K562 (cell line): ENCODE measurements at regions not wholly inside any gene's neighbourhood (a gene's known extent, or its start where the extent isn't known, plus 50 kb on each side); places are given as distances from the start of the nearest gene placed in this dataset.
A peak's percentile ranks its signal among the peaks of the same experiment; 100 is the strongest.

Experiments
- ATAC-seq: fragments of 200-7000 bp; cut with Tn5 transposase; 3 replicates; pipeline ENCODE4 v1.9.1; 2020; ENCODE audit warnings: moderate library complexity
- BruUV-seq: library from RNA; stranded (reverse); fragments of 400-500 nt; replicated peaks from 2 replicates; lab custom pipeline; 2021; lab: Mats Ljungman, UMichigan
- CTCF ChIA-PET: fragments of 300-600 bp; formaldehyde crosslinking; extraction: SDS; loops from one replicate; lab custom pipeline; 2021; ENCODE audit warnings: low intra/inter-chr PET ratio; lab: Yijun Ruan, JAX
- POLR2A ChIA-PET: fragments of 300-600, 350-650 bp; sonication (Branson Sonifier 250); formaldehyde crosslinking; extraction: SDS; loops from one replicate; lab custom pipeline; 2021; ENCODE audit warnings: antibody characterized with exemption, inconsistent platforms; lab: Yijun Ruan, JAX
- DNase-seq, 4 experiments: peaks; one replicate each; pipeline versions ENCODE4 v3.0.0 to v3.0.0-alpha.2; 2011 to 2018; ENCODE audit warnings: low spot score in 3 of 4, mixed read lengths in 3 of 4; ENCODE audit errors: extremely low read depth in 1 of 4
- FAIRE-seq: peaks from 2 replicates; lab custom pipeline; 2011; peaks lifted over from hg19 to GRCh38; lab: Jason Lieb, UNC
- H2AFZ ChIP-seq: 2 replicates; pipeline ENCODE4 v1.6.0; 2011; ENCODE audit warnings: low read depth, low read length, control low read depth, inconsistent platforms
- H3K27ac ChIP-seq: fragments of 200-600 bp; 3 replicates; pipeline ENCODE4 v1.8.0; 2011; ENCODE audit warnings: low read depth, mild to moderate bottlenecking, control low read depth, inconsistent platforms, low read length, moderate library complexity, mixed read lengths; ENCODE audit errors: extremely low read depth
- H3K27me3 ChIP-seq, 2 experiments: fragments of 300-600 bp in 1 of 2; 2 replicates in 1 of 2; 3 replicates in 1 of 2; pipeline versions ENCODE4 v1.6.0 to v1.8.0; 2011; ENCODE audit warnings: inconsistent platforms in 2 of 2, low read length in 2 of 2, mild to moderate bottlenecking in 1 of 2, mixed read lengths in 1 of 2, moderate library complexity in 1 of 2; ENCODE audit not compliant: control insufficient read depth in 2 of 2, insufficient read depth in 2 of 2
- H3K36me3 ChIP-seq: fragments of 300-600 bp; 3 replicates; pipeline ENCODE4 v1.8.0; 2011; ENCODE audit warnings: mild to moderate bottlenecking, low read length, inconsistent platforms; ENCODE audit not compliant: control insufficient read depth, insufficient read depth
- H3K4me1 ChIP-seq, 2 experiments: fragments of 200-600 bp in 1 of 2; replicated peaks in 1 of 2; 2 replicates in 1 of 2; 3 replicates in 1 of 2; pipeline versions ENCODE4 v1.5.1 to v1.8.0; 2011; ENCODE audit warnings: inconsistent platforms in 2 of 2, low read length in 2 of 2, mild to moderate bottlenecking in 1 of 2, mixed read lengths in 1 of 2, moderate library complexity in 1 of 2; ENCODE audit not compliant: control insufficient read depth in 2 of 2, insufficient read depth in 2 of 2
- H3K4me2 ChIP-seq: 2 replicates; pipeline ENCODE4 v1.6.1; 2011; ENCODE audit warnings: low read length, control low read depth, inconsistent platforms, mixed read lengths; ENCODE audit not compliant: insufficient read depth
- H3K4me3 ChIP-seq: fragments of 200-600 bp; sonication (generic), shearing (Covaris generic); 2 replicates; pipeline ENCODE4 v1.5.1; 2016; ENCODE audit warnings: control low read depth, inconsistent platforms
- H3K79me2 ChIP-seq: fragments of 200-600 bp; 3 replicates; pipeline ENCODE4 v1.8.0; 2011; ENCODE audit warnings: low read length, inconsistent platforms; ENCODE audit not compliant: control insufficient read depth, insufficient read depth
- H3K9ac ChIP-seq, 2 experiments: 2 replicates each; pipeline versions ENCODE4 v1.6.0 to v1.6.1; 2011; ENCODE audit warnings: low read depth in 2 of 2, low read length in 2 of 2, control low read depth in 1 of 2, inconsistent platforms in 1 of 2, mild to moderate bottlenecking in 1 of 2, mixed read lengths in 1 of 2; ENCODE audit not compliant: insufficient read depth in 1 of 2
- H3K9me1 ChIP-seq: one replicate; pipeline ENCODE4 v1.6.0; 2011; ENCODE audit warnings: inconsistent platforms, mild to moderate bottlenecking, low read length, moderate library complexity; ENCODE audit not compliant: control insufficient read depth, insufficient read depth
- H3K9me3 ChIP-seq: replicated peaks from 2 replicates; pipeline ENCODE4 v1.5.1; 2011; ENCODE audit warnings: low read depth, low read length, inconsistent platforms; ENCODE audit not compliant: control insufficient read depth, insufficient read depth
- H4K20me1 ChIP-seq: replicated peaks from 2 replicates; pipeline ENCODE4 v1.6.1; 2011; ENCODE audit warnings: low read length, inconsistent platforms, mixed read lengths; ENCODE audit not compliant: control insufficient read depth, insufficient read depth
- SMARCE1 ChIP-seq: fragments of 450-650 bp; IDR thresholded peaks from 2 replicates; pipeline ENCODE4 v1.7.1; 2016; ENCODE audit warnings: mild to moderate bottlenecking
- ZNF134 ChIP-seq: fragments of 250-450 bp; sonication (Bioruptor Pico); conservative IDR thresholded peaks from 2 replicates; pipeline ENCODE4 v1.4.0; 2020
- WGBS: fragments of 100-300 bp; shearing (Covaris generic); methylation state at CpG from one replicate; pipeline ENCODE4 v1.1.6; 2016; ENCODE audit warnings: low coverage, mixed read lengths; ENCODE audit not compliant: insufficient coverage; ENCODE audit errors: missing lambda C conversion rate; 5-methylcytosine and 5-hydroxymethylcytosine counted together
- in situ Hi-C: fragments of 300-500 bp; cut with MboI; formaldehyde crosslinking; loops from 4 replicates; pipeline ENCODE4 v1.15.0; 2018; ENCODE audit warnings: inconsistent platforms, mixed read lengths
- intact Hi-C: fragments of 100-400 bp; cut with micrococcal nuclease; formaldehyde crosslinking; loops from 2 replicates; pipeline ENCODE4 v1.14.2; 2022
- TF ChIP-seq, protein P1 (sequence below), 2 experiments: fragments of 450-650 bp; formaldehyde crosslinking in 1 of 2; IDR thresholded peaks; 2 replicates each; pipeline versions ENCODE4 v1.4.0 to v1.6.1; 2014 to 2020; ENCODE audit warnings: mild to moderate bottlenecking in 2 of 2, borderline replicate concordance in 1 of 2, low read depth in 1 of 2

DNA sequence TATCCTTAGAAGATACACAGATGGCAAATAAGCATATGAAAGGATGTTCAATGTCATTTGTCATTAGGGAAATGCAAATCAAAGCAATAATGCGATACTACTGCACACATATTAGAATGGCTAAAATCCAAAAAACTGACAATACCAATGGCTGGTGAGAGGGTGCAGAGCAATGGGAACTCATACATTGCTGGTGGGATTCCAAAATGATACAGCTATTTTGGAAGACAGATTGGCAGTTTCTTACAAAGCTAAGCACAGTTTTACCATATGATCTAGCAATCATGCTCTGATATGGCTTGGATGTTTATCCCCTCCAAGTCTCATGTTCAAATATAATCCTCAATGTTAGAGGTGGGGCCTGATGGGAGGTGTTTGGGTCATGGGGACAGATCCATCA, 122.6 kb downstream of the KCTD15 start:
- no peaks in the 10 kb centered on the region for H3K36me3 ChIP-seq
- WGBS, result 0% methylated on average over 1 of the region's 1 CpG
- ATAC-seq (no peak), FAIRE-seq (no peak), DNase-seq (no peak)
- no peak overlapping the region for H3K27ac ChIP-seq
- H3K79me2 ChIP-seq, result no peaks in the 10 kb centered on the region
- no peak overlapping the region for H3K4me3 ChIP-seq
- no peak overlapping the region for H3K4me2 ChIP-seq
- intact Hi-C loops, result no loop called here
- no peaks in the 10 kb centered on the region for H3K9me3 ChIP-seq
- H3K4me1 ChIP-seq, result no peaks in the 10 kb centered on the region
- in situ Hi-C loops, result no loop called here
- H2AFZ ChIP-seq, result no peak overlapping the region
- H3K9ac ChIP-seq, result no peak overlapping the region
- no TSS peak for BruUV-seq
- H3K9me1 ChIP-seq, result no peaks in the 10 kb centered on the region
- no peaks in the 10 kb centered on the region; the same call in 1 of the 2 replicates for H4K20me1 ChIP-seq
- CTCF ChIA-PET, result no interaction called here
- TF ChIP-seq ZNF134 (CRISPR knock-in tag), result no peak
- H3K27me3 ChIP-seq, result peaks cover 0 to 5% of the 10 kb centered on the region in 2 experiments; a peak in 3 of 5 replicates
- POLR2A ChIA-PET, result no interaction called here

DNA sequence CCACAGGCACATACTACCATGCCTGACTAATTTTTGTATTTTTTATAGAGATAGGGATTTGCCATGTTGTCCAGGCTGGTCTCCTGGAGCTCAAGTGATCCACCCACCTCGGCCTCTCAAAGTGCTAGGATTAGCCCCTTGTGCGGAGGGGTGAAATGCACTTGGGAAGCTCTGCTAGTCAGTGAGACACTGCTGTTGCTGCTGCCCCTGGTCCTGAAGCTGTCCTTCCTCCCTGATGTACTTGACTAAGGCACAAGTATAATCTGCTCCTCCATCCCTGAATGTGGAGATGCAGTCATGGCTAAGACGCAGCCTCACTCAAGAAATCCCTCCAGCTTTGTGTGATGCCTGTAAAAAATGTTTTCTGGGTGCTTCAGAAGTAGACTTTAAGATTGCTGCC, 124.5 kb downstream of the KCTD15 start:
- H3K4me3 ChIP-seq, result no peak overlapping the region
- ChIA-PET CTCF (no interaction called here), POLR2A (no interaction called here)
- no peak overlapping the region for H3K27ac ChIP-seq
- no peaks in the 10 kb centered on the region for H3K9me1 ChIP-seq
- no TSS peak for BruUV-seq
- intact Hi-C loops, result no loop called here
- H3K4me1 ChIP-seq, result no peaks in the 10 kb centered on the region
- DNase-seq (no peak), FAIRE-seq (no peak), ATAC-seq (no peak)
- H3K4me2 ChIP-seq, result no peak overlapping the region
- H3K79me2 ChIP-seq, result no peaks in the 10 kb centered on the region
- H3K27me3 ChIP-seq, result no peaks in the 10 kb centered on the region
- in situ Hi-C loops, result no loop called here
- no peak overlapping the region for H2AFZ ChIP-seq
- no peaks in the 10 kb centered on the region for H3K36me3 ChIP-seq
- no peaks in the 10 kb centered on the region for H3K9me3 ChIP-seq
- H4K20me1 ChIP-seq, result no peaks in the 10 kb centered on the region; the same call in 1 of the 2 replicates
- TF ChIP-seq, protein P1, sequence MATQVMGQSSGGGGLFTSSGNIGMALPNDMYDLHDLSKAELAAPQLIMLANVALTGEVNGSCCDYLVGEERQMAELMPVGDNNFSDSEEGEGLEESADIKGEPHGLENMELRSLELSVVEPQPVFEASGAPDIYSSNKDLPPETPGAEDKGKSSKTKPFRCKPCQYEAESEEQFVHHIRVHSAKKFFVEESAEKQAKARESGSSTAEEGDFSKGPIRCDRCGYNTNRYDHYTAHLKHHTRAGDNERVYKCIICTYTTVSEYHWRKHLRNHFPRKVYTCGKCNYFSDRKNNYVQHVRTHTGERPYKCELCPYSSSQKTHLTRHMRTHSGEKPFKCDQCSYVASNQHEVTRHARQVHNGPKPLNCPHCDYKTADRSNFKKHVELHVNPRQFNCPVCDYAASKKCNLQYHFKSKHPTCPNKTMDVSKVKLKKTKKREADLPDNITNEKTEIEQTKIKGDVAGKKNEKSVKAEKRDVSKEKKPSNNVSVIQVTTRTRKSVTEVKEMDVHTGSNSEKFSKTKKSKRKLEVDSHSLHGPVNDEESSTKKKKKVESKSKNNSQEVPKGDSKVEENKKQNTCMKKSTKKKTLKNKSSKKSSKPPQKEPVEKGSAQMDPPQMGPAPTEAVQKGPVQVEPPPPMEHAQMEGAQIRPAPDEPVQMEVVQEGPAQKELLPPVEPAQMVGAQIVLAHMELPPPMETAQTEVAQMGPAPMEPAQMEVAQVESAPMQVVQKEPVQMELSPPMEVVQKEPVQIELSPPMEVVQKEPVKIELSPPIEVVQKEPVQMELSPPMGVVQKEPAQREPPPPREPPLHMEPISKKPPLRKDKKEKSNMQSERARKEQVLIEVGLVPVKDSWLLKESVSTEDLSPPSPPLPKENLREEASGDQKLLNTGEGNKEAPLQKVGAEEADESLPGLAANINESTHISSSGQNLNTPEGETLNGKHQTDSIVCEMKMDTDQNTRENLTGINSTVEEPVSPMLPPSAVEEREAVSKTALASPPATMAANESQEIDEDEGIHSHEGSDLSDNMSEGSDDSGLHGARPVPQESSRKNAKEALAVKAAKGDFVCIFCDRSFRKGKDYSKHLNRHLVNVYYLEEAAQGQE (IDR thresholded peaks at IDR 0.05; ENCODE audit: borderline replicate concordance), result peak; percentile 37
- TF ChIP-seq, protein P1 (CRISPR knock-in tag; IDR thresholded peaks at IDR 0.05; ENCODE audit: low read depth), result no peak
- no peak for TF ChIP-seq SMARCE1
- WGBS, result 9% methylated on average over 3 of the region's 3 CpGs
- no peak overlapping the region for H3K9ac ChIP-seq
